ENCODE measurements at regions not wholly inside any gene's neighbourhood (a gene's known extent, or its start where the extent isn't known, plus 50 kb on each side); places are given as distances from the start of the nearest gene placed in this dataset.

DNA sequence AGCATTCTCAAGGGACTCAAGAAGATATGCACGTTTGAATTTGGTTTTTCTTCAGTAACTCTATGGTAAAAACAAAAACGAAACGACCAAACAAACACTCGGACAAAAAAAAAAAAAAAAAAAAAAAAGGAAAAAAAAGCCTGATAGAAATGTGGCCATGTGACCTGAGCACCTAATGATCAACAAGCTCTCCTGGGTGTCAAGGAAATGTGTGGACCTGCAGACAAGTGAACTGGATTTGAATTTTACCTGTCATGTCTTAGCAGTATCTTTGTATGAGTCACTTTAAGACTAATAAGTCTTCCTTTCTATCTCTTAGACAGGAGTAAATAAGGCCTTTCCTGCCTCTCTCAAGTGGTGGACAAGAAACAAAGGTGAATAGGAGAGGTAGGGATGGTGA is 190.6 kb upstream of the GRIA1 start:
- no peak overlapping the region for H3K4me3 ChIP-seq (ENCODE audit: low read length)
- TF ChIP-seq, protein P1, sequence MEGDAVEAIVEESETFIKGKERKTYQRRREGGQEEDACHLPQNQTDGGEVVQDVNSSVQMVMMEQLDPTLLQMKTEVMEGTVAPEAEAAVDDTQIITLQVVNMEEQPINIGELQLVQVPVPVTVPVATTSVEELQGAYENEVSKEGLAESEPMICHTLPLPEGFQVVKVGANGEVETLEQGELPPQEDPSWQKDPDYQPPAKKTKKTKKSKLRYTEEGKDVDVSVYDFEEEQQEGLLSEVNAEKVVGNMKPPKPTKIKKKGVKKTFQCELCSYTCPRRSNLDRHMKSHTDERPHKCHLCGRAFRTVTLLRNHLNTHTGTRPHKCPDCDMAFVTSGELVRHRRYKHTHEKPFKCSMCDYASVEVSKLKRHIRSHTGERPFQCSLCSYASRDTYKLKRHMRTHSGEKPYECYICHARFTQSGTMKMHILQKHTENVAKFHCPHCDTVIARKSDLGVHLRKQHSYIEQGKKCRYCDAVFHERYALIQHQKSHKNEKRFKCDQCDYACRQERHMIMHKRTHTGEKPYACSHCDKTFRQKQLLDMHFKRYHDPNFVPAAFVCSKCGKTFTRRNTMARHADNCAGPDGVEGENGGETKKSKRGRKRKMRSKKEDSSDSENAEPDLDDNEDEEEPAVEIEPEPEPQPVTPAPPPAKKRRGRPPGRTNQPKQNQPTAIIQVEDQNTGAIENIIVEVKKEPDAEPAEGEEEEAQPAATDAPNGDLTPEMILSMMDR (IDR thresholded peaks at IDR 0.05), result no peak
- Mint-ChIP-seq H3K4me1 (no peaks in the 10 kb centered on the region), H3K4me3 (no peak overlapping the region), H3K9me3 (peaks cover 8% of the 10 kb centered on the region in 2 donors), H3K36me3 (no peaks in the 10 kb centered on the region), H3K27me3 (ENCODE audit: low read depth in 2 of 2) (no peaks in the 10 kb centered on the region), H3K27ac (no peak overlapping the region)
- H3K27ac ChIP-seq (ENCODE audit: low read length), result no peak overlapping the region
- ATAC-seq, result no peak
- H3K27me3 ChIP-seq (ENCODE audit: control insufficient read depth, insufficient read depth, low read length), result no peaks in the 10 kb centered on the region
- intact Hi-C loops (cut with micrococcal nuclease), result no loop called here
- DNase-seq, result no peak
- no peaks in the 10 kb centered on the region for H3K36me3 ChIP-seq (ENCODE audit: control insufficient read depth, insufficient read depth, low read length)
- no peaks in the 10 kb centered on the region for H3K9me3 ChIP-seq (ENCODE audit: control insufficient read depth, insufficient read depth, low read length)
- 79% methylated on average over 4 of the region's 4 CpGs for WGBS (ENCODE audit: insufficient coverage)
- no peaks in the 10 kb centered on the region for H3K4me1 ChIP-seq (ENCODE audit: control insufficient read depth, insufficient read depth, low read length)

DNA sequence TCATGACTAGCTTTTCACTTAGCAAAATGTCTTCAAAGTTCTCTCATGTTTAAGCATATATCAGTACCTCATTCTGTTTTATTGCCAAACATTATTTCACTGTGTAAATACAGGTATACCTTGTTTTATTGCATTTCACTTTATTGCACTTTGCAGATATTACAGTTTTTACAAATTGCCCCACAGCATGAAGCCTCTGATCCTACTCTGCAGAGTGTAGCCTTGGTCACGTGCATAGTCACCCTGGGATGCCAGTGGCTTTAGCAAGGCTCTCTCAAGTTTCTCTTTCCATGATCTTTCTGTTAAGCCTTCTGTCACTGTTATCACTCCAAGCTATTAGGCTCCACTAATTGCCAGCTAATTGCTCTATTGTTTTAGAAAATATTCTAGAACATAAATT is 182.2 kb upstream of the GRIA1 start:
- no peak overlapping the region for H3K4me3 Mint-ChIP-seq
- no peak for ATAC-seq
- no peaks in the 10 kb centered on the region for H3K36me3 ChIP-seq (ENCODE audit: control insufficient read depth, insufficient read depth, low read length)
- TF ChIP-seq, protein P1 (IDR thresholded peaks at IDR 0.05), result no peak
- H3K4me3 ChIP-seq (ENCODE audit: low read length), result no peak overlapping the region
- no peaks in the 10 kb centered on the region for H3K27me3 ChIP-seq (ENCODE audit: control insufficient read depth, insufficient read depth, low read length)
- H3K27ac ChIP-seq (ENCODE audit: low read length), result no peak overlapping the region
- DNase-seq, result no peak
- H3K9me3 ChIP-seq (ENCODE audit: control insufficient read depth, insufficient read depth, low read length), result no peaks in the 10 kb centered on the region
- no peak overlapping the region for H3K27ac Mint-ChIP-seq
- H3K9me3 Mint-ChIP-seq, result peaks cover 12 to 15% of the 10 kb centered on the region in 2 donors
- H3K27me3 Mint-ChIP-seq (ENCODE audit: low read depth in 2 of 2), result no peaks in the 10 kb centered on the region
- no peaks in the 10 kb centered on the region for H3K4me1 ChIP-seq (ENCODE audit: control insufficient read depth, insufficient read depth, low read length)
- no peaks in the 10 kb centered on the region for H3K36me3 Mint-ChIP-seq
- intact Hi-C loops (cut with micrococcal nuclease), result no loop called here
- no peaks in the 10 kb centered on the region for H3K4me1 Mint-ChIP-seq
- 38% methylated on average over 1 of the region's 1 CpG for WGBS (ENCODE audit: insufficient coverage)

DNA sequence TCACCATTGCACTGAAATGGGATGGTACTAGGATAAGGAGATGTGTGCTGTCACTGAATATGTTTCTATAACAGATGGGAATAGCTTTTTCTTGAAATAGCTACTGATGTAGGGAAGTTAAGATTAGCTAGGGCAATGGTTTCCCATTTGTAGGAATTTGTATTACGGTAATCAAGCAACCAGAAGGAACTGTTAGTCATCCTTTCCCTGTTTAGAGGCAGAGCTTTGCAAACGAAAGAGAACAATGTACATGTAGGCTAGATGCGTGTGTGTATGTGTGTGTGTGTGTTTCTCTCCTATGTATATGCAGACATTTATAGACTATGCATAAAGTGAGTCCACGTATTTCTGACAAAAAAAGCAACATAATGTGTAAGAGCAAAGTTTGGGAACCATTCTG is 171.9 kb upstream of the GRIA1 start:
- no peaks in the 10 kb centered on the region for H3K4me1 Mint-ChIP-seq
- H3K36me3 Mint-ChIP-seq, result no peaks in the 10 kb centered on the region
- no peaks in the 10 kb centered on the region for H3K4me1 ChIP-seq (ENCODE audit: control insufficient read depth, insufficient read depth, low read length)
- 89% methylated on average over 4 of the region's 4 CpGs for WGBS (ENCODE audit: insufficient coverage)
- TF ChIP-seq, protein P1 (IDR thresholded peaks at IDR 0.05), result no peak
- DNase-seq (no peak), ATAC-seq (no peak)
- no peak overlapping the region for H3K27ac Mint-ChIP-seq
- intact Hi-C loops (cut with micrococcal nuclease), result no loop called here
- no peaks in the 10 kb centered on the region for H3K27me3 Mint-ChIP-seq (ENCODE audit: low read depth in 2 of 2)
- no peak overlapping the region for H3K4me3 ChIP-seq (ENCODE audit: low read length)
- H3K27me3 ChIP-seq (ENCODE audit: control insufficient read depth, insufficient read depth, low read length), result no peaks in the 10 kb centered on the region
- H3K36me3 ChIP-seq (ENCODE audit: control insufficient read depth, insufficient read depth, low read length), result no peaks in the 10 kb centered on the region
- no peak overlapping the region for H3K4me3 Mint-ChIP-seq
- H3K9me3 ChIP-seq (ENCODE audit: control insufficient read depth, insufficient read depth, low read length), result no peaks in the 10 kb centered on the region
- no peak overlapping the region for H3K27ac ChIP-seq (ENCODE audit: low read length)
- H3K9me3 Mint-ChIP-seq, result peaks cover 3 to 12% of the 10 kb centered on the region in 2 donors

DNA sequence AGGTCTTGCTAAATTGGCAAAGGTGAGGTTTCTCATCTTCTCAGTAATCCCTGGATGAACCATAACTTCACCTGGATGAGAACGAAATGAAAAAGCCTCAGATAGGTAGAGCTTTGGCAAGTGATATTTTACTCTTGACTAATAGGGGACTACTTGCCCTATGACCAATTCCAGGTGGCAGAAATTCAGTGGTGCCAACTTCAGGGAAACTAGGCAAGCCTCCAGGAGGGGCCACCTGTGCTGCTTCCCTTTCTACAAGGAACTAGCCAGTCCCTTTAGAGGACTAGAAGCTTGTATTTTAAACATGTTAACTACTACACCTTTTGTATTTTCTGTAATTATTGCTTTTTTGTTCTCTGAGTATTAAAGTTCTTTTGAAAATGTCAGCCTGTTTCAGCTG is 169.0 kb upstream of the GRIA1 start:
- H3K27ac Mint-ChIP-seq, result no peak overlapping the region
- H3K27me3 Mint-ChIP-seq (ENCODE audit: low read depth in 2 of 2), result no peaks in the 10 kb centered on the region
- H3K9me3 Mint-ChIP-seq, result peaks cover 0 to 10% of the 10 kb centered on the region in 2 donors
- TF ChIP-seq, protein P1 (IDR thresholded peaks at IDR 0.05), result no peak
- DNase-seq (no peak), ATAC-seq (no peak)
- no peaks in the 10 kb centered on the region for H3K27me3 ChIP-seq (ENCODE audit: control insufficient read depth, insufficient read depth, low read length)
- no peak overlapping the region for H3K4me3 Mint-ChIP-seq
- no peak overlapping the region for H3K27ac ChIP-seq (ENCODE audit: low read length)
- WGBS (ENCODE audit: insufficient coverage), result no CpG with 5 or more reads among the region's 1 CpG
- no peaks in the 10 kb centered on the region for H3K4me1 ChIP-seq (ENCODE audit: control insufficient read depth, insufficient read depth, low read length)
- H3K36me3 Mint-ChIP-seq, result no peaks in the 10 kb centered on the region
- H3K36me3 ChIP-seq (ENCODE audit: control insufficient read depth, insufficient read depth, low read length), result no peaks in the 10 kb centered on the region
- no peak overlapping the region for H3K4me3 ChIP-seq (ENCODE audit: low read length)
- no peaks in the 10 kb centered on the region for H3K9me3 ChIP-seq (ENCODE audit: control insufficient read depth, insufficient read depth, low read length)
- intact Hi-C loops (cut with micrococcal nuclease), result no loop called here
- no peaks in the 10 kb centered on the region for H3K4me1 Mint-ChIP-seq

Measured in natural killer cell (primary cell).